ENCODE measurements at regions not wholly inside any gene's neighbourhood (a gene's known extent, or its start where the extent isn't known, plus 50 kb on each side); places are given as distances from the start of the nearest gene placed in this dataset.

DNA sequence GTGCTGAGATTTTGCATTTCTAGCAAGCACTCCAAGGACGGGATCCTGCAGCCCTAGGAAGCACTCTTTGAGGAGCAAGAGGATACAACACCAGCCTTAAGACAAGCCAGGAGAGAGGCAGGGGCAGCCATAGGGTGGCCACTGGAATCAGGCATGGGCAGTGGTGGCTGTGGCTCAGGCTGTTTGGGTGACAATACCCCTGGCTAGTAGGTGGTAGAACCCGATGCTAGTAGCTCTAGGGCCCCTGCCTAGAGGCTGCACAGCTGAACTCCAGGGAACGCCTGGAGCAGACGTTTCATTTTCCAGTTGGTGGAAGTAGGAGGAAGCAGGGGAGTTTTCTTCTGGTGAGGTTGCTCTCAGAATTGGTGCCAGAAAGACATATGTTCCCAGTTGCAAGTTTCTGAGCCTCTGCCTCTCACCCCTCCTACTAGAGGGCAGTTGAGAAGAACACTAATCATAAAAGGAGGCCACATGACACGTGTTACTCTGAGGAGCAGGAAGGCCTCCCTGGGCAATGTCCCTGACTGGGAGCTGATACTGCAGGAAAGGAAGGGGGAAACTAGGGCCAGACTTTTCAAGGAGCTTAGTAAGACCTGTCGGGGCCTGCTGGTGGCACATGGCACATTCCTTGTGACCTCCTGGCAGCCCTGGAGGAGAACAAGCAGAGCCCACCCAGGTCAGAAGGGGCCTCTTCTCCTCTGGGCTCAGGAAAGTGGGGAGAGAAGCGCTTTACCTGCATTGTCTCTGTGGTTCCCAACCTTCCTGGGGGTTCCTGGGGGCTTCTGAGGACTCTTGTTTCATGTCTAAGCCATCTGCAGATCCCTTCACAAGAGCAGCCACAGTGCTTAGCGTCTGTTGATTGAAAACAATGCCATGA lies 56.6 kb upstream of the DRD2 start:
- no peak for DNase-seq (ENCODE audit: low spot score)
- Histone ChIP-seq H4K20me1 (ENCODE audit: insufficient read depth, low read length) (no peaks in the 10 kb centered on the region), H3K9me3 (ENCODE audit: low read length) (no peaks in the 10 kb centered on the region), H2AFZ (ENCODE audit: low read length) (no peak overlapping the region), H3K36me3 (ENCODE audit: insufficient read depth, low read length) (no peaks in the 10 kb centered on the region), H3K9me2 (ENCODE audit: insufficient read depth, low read length) (no peaks in the 10 kb centered on the region), H3K79me2 (ENCODE audit: insufficient read depth, low read depth, low read length) (no peaks in the 10 kb centered on the region), H3K4me1 (ENCODE audit: insufficient read depth, low read length, poor library complexity, severe bottlenecking) (no peaks in the 10 kb centered on the region), H3K4me2 (ENCODE audit: low read length) (no peak overlapping the region), H3K27ac (ENCODE audit: low read depth, low read length, poor library complexity, severe bottlenecking) (no peak overlapping the region), H3K4me3 (ENCODE audit: low read depth, low read length, poor library complexity, severe bottlenecking) (no peak overlapping the region)
- ChIA-PET POLR2A (no interaction called here), CTCF (ENCODE audit: unreplicated experiment) (interaction anchor here (1.3 kb wide), 1 partner anchor 226 kb away, joined by 3 read pairs; no protein-coding TSS in a partner anchor)
- intact Hi-C loops (cut with micrococcal nuclease; ENCODE audit: unreplicated experiment) = loop anchor here (2.0 kb wide), 1 partner anchor 227 kb away; no protein-coding TSS in a partner anchor
- BruUV-seq (replicated peaks) = no TSS peak
- no peak for TF ChIP-seq EZH2phosphoT487 (IDR thresholded peaks at IDR 0.05; ENCODE audit: borderline replicate concordance, low read depth, low read length)
- TF ChIP-seq, protein P1, sequence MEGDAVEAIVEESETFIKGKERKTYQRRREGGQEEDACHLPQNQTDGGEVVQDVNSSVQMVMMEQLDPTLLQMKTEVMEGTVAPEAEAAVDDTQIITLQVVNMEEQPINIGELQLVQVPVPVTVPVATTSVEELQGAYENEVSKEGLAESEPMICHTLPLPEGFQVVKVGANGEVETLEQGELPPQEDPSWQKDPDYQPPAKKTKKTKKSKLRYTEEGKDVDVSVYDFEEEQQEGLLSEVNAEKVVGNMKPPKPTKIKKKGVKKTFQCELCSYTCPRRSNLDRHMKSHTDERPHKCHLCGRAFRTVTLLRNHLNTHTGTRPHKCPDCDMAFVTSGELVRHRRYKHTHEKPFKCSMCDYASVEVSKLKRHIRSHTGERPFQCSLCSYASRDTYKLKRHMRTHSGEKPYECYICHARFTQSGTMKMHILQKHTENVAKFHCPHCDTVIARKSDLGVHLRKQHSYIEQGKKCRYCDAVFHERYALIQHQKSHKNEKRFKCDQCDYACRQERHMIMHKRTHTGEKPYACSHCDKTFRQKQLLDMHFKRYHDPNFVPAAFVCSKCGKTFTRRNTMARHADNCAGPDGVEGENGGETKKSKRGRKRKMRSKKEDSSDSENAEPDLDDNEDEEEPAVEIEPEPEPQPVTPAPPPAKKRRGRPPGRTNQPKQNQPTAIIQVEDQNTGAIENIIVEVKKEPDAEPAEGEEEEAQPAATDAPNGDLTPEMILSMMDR (conservative IDR thresholded peaks at IDR 0.05; ENCODE audit: low read length) = no peak

GRCh38 chr11:113531083-113531482 lies 55.9 kb upstream of the DRD2 start:
- Histone ChIP-seq H3K9me3 (ENCODE audit: low read length) (no peaks in the 10 kb centered on the region), H3K27ac (ENCODE audit: low read depth, low read length, poor library complexity, severe bottlenecking) (no peak overlapping the region), H4K20me1 (ENCODE audit: insufficient read depth, low read length) (no peaks in the 10 kb centered on the region), H3K36me3 (ENCODE audit: insufficient read depth, low read length) (no peaks in the 10 kb centered on the region), H2AFZ (ENCODE audit: low read length) (no peak overlapping the region), H3K4me1 (ENCODE audit: insufficient read depth, low read length, poor library complexity, severe bottlenecking) (no peaks in the 10 kb centered on the region), H3K4me3 (ENCODE audit: low read depth, low read length, poor library complexity, severe bottlenecking) (no peak overlapping the region), H3K9me2 (ENCODE audit: insufficient read depth, low read length) (no peaks in the 10 kb centered on the region), H3K4me2 (ENCODE audit: low read length) (no peak overlapping the region), H3K79me2 (ENCODE audit: insufficient read depth, low read depth, low read length) (no peaks in the 10 kb centered on the region)
- no TSS peak for BruUV-seq (replicated peaks)
- no peak for TF ChIP-seq EZH2phosphoT487 (IDR thresholded peaks at IDR 0.05; ENCODE audit: borderline replicate concordance, low read depth, low read length)
- TF ChIP-seq, protein P1 (conservative IDR thresholded peaks at IDR 0.05; ENCODE audit: low read length) = no peak
- DNase-seq (ENCODE audit: low spot score) = no peak
- ChIA-PET CTCF (ENCODE audit: unreplicated experiment) (interaction anchor here (1.3 kb wide), 1 partner anchor 225 kb away, joined by 3 read pairs; no protein-coding TSS in a partner anchor), POLR2A (no interaction called here)
- intact Hi-C loops (cut with micrococcal nuclease; ENCODE audit: unreplicated experiment) = no loop called here

GRCh38 chr11:113529606-113530005 lies 54.4 kb upstream of the DRD2 start:
- Histone ChIP-seq H3K9me3 (ENCODE audit: low read length) (no peaks in the 10 kb centered on the region), H3K4me2 (ENCODE audit: low read length) (no peak overlapping the region), H2AFZ (ENCODE audit: low read length) (no peak overlapping the region), H3K4me3 (ENCODE audit: low read depth, low read length, poor library complexity, severe bottlenecking) (no peak overlapping the region), H3K79me2 (ENCODE audit: insufficient read depth, low read depth, low read length) (no peaks in the 10 kb centered on the region), H4K20me1 (ENCODE audit: insufficient read depth, low read length) (no peaks in the 10 kb centered on the region), H3K4me1 (ENCODE audit: insufficient read depth, low read length, poor library complexity, severe bottlenecking) (no peaks in the 10 kb centered on the region), H3K36me3 (ENCODE audit: insufficient read depth, low read length) (no peaks in the 10 kb centered on the region), H3K27ac (ENCODE audit: low read depth, low read length, poor library complexity, severe bottlenecking) (no peak overlapping the region), H3K9me2 (ENCODE audit: insufficient read depth, low read length) (no peaks in the 10 kb centered on the region)
- CTCF ChIA-PET (ENCODE audit: unreplicated experiment) = no interaction called here
- no peak for TF ChIP-seq EZH2phosphoT487 (IDR thresholded peaks at IDR 0.05; ENCODE audit: borderline replicate concordance, low read depth, low read length)
- TF ChIP-seq, protein P1 (conservative IDR thresholded peaks at IDR 0.05; ENCODE audit: low read length) = no peak
- intact Hi-C loops (cut with micrococcal nuclease; ENCODE audit: unreplicated experiment) = no loop called here
- POLR2A ChIA-PET = no interaction called here
- no peak for DNase-seq (ENCODE audit: low spot score)
- no TSS peak for BruUV-seq (replicated peaks)

All from OCI-LY7 (cell line).